Activated CD4-positive, alpha-beta T cell treated with anti-CD3 and anti-CD28 coated beads, Interleukin-10, Interleukin-2, amounts not matched to agents 100 ng/mL and 50 ng/mL, durations not matched to agents 16 hours and 8 hours (primary cell): ENCODE measurements at regions not wholly inside any gene's neighbourhood (a gene's known extent, or its start where the extent isn't known, plus 50 kb on each side); places are given as distances from the start of the nearest gene placed in this dataset.

Experiments used
- DNase-seq: peaks from one replicate; pipeline ENCODE4 v3.0.0-alpha.2; 2020

GRCh38 chr3:8205881-8206280 lies 295.7 kb upstream of the LMCD1 start:
- DNase-seq, result no peak

GRCh38 chr3:8206971-8207617 lies 294.5 kb upstream of the LMCD1 start:
- DNase-seq, result no peak

GRCh38 chr3:8210882-8211341 lies 290.7 kb upstream of the LMCD1 start:
- DNase-seq, result no peak

DNA sequence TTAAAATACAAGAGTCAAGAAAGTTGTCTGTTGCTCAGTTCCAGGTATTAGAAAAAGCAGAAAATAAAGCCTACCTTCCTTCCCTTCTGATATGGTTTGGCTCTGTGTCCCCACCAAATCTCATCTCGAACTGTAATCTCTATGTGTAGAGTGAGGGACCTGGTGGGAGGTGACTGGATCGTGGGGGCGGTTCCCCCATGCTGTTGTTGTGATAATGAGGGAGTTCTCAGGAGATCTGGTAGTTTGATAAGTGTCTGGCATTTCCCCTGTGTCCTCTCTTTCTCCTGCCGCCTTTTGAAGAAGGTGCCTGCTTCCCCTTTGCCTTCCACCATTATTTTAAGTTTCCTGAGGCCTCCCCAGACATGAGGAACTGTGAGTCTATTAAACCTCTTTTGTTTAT lies 288.8 kb upstream of the LMCD1 start:
- DNase-seq, result no peak

DNA sequence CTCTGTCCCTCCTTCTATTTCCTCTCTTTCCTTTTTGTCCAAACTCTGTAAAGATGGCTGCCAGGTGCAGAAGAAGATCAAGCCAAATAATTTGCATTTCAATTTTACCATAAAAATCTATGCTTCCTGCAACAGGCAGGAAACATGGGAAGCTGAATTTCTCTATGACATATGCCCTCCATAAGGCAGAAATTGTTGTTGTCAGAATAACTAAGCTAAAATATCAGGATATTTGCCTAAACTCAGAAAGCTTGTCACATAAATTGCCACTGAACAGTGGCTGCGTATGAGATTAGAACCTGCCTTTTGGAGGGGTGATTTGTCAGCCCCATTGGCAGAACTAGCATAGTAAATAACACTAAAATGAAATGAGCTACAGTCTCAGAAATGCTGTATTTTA lies 288.3 kb upstream of the LMCD1 start:
- no peak for DNase-seq

- DNase-seq, result no peak
Observed at GRCh38 chr3:8215821-8216220, 285.8 kb upstream of the LMCD1 start.

- DNase-seq, result no peak
Observed at GRCh38 chr3:8218353-8218940, 283.2 kb upstream of the LMCD1 start.

- DNase-seq, result no peak
Observed at GRCh38 chr3:8220291-8220690, 281.3 kb upstream of the LMCD1 start.

GRCh38 chr3:8223766-8224165 lies 277.9 kb upstream of the LMCD1 start:
- no peak for DNase-seq

DNA sequence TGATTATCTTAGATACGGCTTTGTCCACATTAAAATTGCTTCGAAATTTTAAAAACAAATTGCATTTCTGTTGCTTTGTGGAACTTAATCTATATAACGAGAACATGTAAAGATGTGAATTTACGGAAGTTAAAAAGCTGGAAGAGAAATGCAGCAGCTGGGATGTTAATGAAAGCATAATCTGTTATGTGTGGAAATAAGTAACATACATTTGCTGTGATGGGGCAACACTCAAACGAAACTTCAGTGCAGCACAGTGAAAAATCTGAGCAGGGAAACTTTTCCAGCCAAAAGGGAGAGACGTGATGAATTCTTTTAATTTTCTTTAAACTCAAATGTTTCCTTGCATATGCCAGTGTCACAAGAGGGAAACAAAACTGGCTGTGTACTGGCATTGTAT lies 276.7 kb upstream of the LMCD1 start:
- DNase-seq, result no peak

DNA sequence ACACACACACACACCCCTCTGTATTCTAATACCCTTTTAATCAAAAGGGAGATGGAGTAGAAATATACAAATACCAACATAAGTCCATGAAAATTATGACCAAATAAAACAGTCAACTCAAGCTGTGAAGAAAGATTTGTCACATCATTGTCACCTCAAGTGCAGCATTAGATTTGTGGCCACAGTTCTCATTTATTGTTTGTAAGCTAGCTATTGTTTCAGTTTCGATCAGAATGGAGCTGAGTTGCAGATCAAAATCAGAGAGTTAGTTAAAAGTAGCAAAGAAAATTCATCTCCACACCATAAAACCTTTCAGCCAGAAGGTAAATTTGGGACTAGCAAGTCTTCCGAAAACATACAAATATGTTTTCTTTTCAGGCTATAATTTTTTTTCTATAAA lies 267.7 kb upstream of the LMCD1 start:
- no peak for DNase-seq

DNA sequence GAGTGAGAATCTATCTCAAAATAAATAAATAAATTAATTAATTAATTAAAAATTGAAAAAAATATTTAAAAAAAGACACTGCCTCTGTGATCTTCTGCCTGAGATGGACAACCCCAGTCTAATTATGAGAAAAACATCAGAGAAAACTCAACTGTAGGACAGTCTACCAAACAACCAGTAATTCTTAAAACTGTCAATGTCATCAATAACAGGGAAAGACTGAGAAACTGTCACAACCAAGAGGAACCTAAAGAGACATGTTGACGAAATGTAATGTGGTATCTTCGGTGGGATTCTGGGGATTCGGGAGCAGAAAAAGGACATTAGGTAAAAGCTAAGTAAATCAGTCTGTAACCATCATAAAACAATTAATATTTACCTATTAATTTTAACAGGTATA lies 265.4 kb upstream of the LMCD1 start:
- DNase-seq, result no peak

- no peak for DNase-seq
Observed at GRCh38 chr3:8237893-8238292, 263.7 kb upstream of the LMCD1 start.

DNA sequence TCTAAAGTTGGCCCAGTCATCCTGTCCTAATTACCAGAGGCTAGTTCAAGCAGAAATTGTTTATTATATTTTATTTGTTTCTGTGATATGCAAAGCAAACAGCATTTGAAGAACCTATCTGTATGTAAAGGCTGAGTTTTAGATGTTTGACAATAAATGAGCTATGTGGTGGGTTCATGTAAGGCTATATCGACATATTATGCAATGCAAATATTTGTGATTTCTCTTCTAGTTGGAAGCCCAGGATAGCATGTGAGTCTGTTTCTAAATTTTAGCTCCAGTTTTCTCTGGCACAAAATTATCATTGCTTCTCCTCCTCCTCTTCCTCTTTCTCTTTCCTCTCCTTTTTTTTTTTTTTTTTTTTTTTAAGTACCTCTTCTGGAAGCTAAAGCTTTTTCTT lies 263.2 kb upstream of the LMCD1 start:
- DNase-seq, result no peak

DNA sequence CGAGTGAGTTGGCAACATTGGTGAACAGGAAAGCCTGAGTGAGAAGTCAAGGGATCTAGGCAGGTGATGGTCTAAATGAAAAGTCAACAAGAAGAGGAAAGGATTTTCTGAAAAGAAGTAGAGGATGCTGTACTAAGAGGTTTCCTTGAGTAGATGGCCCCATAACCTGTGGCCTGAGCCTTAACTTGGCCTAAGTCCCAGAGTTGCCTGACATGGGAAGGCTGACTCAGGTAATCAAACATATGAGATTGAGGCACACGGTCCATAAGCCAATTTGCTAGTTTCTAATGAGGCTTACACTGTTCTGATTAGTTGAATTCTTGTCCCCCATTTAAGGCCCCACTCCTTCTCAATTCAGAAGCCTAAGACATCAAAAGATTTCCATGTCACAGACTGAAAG lies 262.5 kb upstream of the LMCD1 start:
- DNase-seq, result no peak

DNA sequence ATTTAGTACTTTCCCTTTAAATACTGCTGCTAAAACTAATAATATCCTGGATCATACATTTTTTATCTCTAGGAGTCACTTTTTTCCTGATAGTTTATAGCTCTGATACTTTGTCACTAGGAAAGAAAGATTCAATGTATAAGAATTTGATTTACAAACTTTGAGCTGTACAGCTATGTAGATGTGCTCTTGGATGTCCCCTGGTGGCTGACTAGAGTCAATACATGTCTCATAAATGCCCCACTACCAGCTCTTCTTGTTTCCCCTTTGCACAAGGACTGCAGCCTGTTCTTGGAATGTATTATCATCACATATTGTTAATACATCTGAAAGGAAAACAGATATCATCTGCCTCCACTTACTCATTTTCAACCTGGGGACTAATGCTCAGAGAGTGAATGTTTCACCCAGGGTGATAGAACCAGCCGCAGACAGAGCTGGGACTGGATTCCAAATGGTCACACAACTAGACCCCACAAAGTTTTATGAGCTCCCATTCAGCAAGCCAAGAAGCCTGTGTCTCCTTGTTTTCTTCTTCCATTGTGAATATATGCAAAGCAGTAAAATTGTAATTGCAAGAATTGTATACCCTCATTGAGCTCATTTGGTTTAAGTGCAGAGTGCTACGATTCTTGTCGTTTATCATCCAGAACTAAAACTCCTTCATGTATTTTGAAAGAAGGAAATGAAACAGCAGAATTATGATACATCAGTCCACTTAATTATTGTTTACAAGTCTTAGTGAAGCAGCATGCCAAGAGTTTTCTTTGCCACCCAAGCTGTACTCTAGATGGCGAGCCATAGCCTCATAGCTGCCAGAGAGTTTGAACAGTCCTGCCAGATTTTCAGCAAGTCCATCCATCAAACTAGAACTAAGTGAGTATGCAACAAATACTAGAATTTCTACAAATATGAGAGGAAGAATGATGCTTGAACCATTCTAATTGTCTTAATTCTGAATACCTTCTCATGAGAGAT lies 261.6 kb upstream of the LMCD1 start:
- peak; percentile 45 for DNase-seq

DNA sequence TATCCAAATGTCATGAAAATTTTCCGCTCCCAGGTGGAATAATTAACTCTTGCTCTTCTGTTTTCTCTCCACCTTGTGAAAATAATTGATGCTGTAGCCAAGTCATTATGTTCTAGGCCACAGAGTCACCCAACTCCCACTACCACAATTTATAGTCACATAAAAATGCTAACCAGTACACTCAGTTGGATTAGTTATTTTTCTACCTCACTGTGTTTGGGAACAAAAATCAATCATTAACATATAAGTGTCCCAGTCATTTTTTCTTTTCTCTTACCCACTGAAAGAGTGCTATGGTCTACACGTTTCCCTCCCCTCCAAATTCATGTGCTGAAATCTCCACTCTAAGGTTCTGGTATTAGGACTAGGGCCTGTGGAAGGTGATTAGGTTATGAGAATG lies 255.6 kb upstream of the LMCD1 start:
- no peak for DNase-seq

- no peak for DNase-seq
Observed at GRCh38 chr3:8253201-8253600, 248.4 kb upstream of the LMCD1 start.

DNA sequence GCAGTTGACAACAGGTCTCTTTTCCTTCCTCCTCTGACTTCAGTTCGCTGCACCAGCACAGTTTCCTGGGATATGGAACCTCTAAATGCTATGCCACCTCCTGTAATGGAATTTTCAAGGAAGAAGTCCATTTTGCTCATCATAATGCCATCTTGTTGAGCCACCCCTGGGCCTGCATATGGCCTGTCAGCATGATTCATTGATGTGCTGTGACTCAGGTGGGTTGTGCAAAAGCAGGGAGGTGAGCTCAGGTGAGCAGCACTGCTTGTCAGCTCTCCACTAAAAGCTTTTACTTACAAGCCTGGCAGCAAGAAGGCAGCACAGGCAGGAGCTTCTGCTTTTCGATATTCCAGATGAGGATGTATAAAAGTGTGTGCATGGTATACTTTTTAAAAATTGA lies 247.1 kb upstream of the LMCD1 start:
- no peak for DNase-seq

DNA sequence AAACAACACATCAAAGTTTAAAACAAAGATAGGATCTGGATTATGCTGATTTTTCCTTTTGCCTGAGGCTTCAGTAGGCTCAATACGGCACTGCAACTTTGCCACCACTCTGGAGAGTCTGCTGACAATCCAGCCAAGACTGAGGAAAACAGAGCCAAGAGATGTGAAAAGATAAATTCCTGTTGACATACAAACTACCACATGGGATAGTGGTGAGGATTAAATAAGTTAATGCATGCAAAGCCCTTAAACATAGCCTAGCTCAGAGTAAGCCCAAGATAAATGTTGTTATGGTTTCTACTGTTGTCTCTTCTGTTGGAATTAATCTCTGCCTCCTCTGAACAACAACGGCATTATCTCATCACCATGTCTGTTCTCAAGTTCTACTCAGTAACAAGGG lies 245.9 kb upstream of the LMCD1 start:
- no peak for DNase-seq

DNA sequence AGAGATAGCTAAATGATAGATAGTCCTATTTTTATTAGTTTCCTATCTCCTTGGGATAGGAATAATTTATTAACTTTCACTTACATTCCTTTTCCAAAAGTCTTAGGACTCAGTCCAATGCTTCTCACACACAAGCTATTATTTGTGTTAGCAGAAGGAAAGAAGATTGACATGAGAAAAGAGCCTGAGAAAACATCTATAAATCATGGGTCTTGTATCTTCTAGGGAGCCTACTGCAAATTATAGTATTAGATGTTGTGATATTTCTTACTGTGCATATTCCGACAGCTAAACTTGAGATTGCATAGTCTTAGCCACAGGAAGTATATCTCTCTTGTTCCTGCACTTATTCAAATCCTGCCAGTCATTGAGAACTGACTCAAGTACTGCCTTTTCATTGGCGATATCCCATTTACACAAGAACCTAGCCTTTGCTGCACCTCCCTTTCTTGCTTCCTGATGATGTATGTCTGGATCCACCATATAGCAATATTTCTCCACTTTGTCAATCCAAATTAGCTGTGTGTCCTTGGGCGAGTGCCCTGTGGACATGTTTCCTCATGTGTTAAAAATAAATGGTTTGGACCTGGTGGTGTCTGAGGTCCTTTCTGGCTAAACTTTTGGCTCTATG lies 245.1 kb upstream of the LMCD1 start:
- DNase-seq, result no peak

GRCh38 chr3:8261018-8261417 lies 240.6 kb upstream of the LMCD1 start:
- no peak for DNase-seq

GRCh38 chr3:8266730-8267131 lies 234.9 kb upstream of the LMCD1 start:
- DNase-seq, result no peak
